ENCODE measurements at regions not wholly inside any gene's neighbourhood (a gene's known extent, or its start where the extent isn't known, plus 50 kb on each side); places are given as distances from the start of the nearest gene placed in this dataset.

DNA sequence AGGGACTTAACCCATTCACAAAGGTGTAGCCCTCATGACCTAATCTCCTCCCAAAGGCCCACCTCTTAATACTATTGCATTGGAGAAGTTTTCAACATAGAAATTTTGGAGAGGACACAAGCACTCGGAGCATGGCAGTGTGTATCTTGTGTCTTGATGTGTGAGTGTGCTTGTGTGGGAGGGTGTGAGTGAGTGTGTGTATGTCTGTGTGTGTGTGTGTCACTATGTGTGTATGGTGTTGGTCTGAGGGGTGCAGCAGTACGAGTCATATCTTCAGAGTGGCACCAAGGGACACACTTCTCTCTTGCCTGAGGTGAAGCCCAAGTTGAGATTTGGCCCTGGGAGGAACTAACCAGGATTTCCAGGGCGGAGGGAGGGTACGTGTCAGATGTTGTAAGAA lies 73.7 kb downstream of the NAV1 start:
- DNase-seq = no peak

- DNase-seq = no peak
Observed at GRCh38 chr1:201614262-201615015, 75.5 kb downstream of the NAV1 start.

- no peak for DNase-seq
Observed at GRCh38 chr1:201617157-201617556, 78.2 kb downstream of the NAV1 start.

- no peak for DNase-seq
Observed at GRCh38 chr1:201618389-201618788, 79.5 kb downstream of the NAV1 start.

DNA sequence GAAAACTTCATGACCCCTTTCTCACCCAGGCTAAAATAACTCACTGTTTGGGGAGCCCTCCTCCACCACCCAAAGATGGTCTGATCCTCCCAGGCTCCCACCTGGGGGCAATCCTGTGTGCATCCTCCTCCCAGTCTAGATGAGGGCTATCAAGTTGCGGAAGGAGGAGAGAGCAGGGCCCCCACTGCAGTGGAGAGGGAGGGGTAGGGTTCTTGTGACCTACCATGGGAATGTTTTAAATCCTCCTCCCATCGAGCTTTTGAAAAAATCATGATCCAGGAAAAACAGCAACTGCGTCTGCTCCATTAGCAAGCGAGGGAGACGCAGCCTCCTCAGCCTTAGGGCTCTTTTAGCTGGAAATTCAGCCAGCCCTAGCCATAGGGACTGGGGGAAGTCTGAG lies 80.0 kb downstream of the NAV1 start:
- no peak for DNase-seq

DNA sequence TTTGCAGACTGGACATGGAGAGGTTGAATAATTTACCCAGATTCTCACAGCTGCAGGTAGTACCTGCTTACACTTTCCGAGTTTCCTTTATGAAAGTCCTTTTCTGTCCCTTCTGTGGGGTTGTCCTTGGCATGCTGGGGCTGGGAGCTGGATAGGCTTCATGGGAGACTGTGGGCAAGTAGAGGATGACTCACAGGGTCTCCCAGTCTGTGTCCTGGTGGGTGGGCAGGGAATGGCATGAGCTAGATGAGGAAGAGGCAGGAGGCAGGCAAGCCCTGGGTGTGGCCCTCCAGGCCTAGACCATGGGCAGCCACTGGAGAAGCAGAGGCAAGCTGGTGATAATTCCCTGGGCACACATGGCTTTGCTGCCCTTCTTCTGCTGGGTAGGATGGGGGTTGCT lies 80.6 kb downstream of the NAV1 start:
- no peak for DNase-seq

GRCh38 chr1:201622353-201622752 lies 83.4 kb downstream of the NAV1 start:
- DNase-seq = no peak

GRCh38 chr1:201622824-201623223 lies 83.9 kb downstream of the NAV1 start:
- DNase-seq = no peak

GRCh38 chr1:201624741-201625225 lies 85.9 kb downstream of the NAV1 start:
- no peak for DNase-seq

DNA sequence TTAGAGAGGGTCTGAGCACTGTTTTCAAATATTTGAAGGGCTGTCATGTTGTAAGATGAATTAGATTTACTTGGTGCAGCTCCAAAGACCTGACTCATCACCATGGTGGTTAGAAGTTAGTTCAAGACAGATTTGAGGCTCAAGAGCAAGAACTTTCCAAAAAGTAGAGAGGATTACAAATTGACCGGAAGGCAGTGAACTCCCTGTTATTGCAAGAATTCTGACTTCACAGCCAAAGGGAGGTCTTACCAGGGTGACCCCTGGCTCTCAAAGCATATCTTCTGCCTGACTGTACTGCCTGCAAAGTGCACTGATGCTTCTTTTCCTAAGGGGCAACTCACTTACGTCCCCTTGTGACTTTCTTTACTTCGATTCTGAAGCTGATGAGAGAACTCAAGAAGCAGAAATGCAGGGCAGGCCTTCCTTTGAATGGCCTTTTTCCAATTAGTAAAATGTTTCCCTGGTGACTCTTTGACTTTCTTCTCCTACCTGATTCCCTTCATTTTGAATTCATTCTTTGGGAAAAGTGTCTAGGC lies 86.4 kb downstream of the NAV1 start:
- DNase-seq = no peak

DNA sequence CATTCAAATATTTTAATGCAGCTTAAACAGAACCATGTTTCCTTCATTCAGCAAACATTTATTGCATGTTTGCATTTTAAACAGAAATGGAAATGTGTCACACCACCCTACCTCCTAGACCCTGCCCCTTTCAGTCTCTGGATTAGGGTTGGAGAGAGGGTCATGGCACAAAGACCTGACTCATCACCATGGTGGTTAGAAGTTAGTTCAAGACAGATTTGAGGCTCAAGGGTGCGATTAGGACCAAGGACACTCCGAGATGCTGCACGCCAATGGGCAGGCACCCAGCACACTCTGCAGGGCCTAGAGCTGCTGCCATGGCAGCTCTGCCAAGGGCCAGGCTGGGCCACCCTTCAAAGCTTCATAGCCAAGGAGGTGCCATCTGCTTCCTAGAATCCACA lies 86.9 kb downstream of the NAV1 start:
- no peak for DNase-seq

GRCh38 chr1:201626629-201627275 lies 87.8 kb downstream of the NAV1 start:
- no peak for DNase-seq

GRCh38 chr1:201628490-201628889 lies 89.6 kb downstream of the NAV1 start:
- no peak for DNase-seq

GRCh38 chr1:201630582-201630981 lies 91.7 kb downstream of the NAV1 start:
- DNase-seq = no peak

DNA sequence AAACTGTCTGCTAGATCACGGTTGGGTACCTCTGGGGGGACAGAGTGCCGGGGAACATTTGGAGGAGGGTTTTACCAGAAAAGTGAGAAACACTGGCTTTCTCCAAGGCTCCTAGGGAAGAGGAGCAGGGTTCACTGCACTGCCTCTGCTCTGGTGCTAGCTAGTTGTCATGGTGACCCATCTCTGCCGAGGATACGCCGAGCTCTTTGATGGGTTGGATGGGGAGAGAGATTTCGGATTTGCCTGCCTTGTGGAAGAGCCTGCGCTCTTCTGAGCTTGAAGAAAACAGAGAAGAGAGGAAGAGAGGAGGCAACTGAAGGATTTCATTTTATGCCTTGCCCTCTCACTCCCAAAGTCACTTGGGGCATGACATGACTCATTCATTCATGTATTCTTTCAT lies 92.1 kb downstream of the NAV1 start:
- DNase-seq = no peak

- DNase-seq = no peak
Observed at GRCh38 chr1:201632364-201632952, 93.5 kb downstream of the NAV1 start.

DNA sequence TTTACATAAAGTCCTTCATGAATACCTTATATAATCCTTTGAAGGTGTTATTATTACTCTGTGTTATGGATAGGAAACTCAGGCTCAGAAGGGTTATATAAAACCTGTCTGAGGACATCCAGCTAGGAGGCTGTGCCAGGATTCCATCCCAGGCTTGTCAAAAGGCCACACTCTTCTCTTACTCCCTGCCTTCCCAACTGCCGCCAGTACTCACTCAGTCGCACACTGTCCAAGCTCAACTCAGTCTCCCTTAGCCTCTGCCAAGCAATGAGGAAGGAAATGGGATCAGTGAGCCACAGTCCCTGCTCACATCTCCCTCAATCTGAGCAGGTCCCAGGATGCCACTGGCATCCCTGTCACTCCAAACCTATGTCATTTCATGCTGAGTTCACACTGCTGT lies 94.4 kb downstream of the NAV1 start:
- DNase-seq = no peak

GRCh38 chr1:201633811-201634210 lies 94.9 kb downstream of the NAV1 start:
- DNase-seq = no peak

GRCh38 chr1:201634261-201634660 lies 95.3 kb downstream of the NAV1 start:
- no peak for DNase-seq

DNA sequence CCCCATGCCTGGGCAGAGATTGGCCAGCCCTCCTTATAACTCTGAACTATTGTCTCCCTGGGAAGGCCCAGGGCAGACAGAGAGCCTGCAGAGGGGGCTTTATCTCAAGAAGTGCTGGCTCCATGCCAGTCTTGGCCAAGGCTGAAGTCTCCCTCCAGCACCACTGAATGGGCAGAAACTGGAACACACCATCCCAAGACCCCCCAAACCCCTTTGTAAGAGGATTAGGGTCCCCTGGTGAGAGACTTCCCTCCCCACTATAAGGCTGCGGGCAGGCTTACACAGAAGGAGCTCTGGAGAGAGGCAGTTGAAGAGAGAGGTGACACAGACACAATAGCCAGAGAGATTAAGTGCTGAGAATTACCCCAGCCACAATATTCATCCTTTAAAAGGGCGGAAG lies 97.2 kb downstream of the NAV1 start:
- no peak for DNase-seq

- DNase-seq = no peak
Observed at GRCh38 chr1:201636510-201636971, 97.6 kb downstream of the NAV1 start.

DNA sequence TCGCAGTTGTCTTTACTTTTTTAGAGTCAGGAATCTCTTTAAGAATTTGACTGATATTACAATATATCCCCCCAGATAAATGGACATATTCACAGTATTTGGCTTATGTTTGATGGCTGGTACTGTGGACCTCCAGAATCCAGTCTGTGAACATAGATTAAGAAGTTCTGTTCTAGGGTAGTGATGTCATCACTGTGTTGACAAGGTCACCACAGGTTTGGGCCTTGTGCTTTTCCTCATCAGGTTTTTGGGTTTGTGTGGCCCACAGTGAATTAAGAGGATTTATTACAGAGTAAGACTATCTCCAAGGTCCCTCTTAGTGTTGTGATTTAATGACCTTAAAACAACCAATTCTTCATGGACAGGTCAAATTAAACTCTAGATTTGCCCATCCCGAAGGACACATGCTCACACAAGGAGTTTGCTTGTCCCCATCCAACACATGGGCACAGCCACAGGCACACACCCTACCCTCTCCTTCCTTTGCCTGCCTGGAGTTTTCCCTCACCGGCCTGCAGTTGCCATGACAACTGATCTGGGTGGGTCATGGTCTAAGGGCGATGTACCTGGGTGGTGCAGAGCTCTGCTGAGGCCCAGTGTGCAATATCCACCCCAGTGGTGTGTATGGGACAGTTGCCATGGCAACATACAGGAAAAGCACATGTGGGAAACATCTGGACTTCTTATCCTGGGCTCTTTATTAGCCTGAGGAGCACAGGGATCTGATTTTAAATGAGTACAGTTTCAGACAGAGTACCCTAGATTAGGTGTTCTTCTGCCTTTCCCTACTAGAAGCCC lies 98.6 kb downstream of the NAV1 start:
- no peak for DNase-seq

GRCh38 chr1:201639391-201639790 lies 100.5 kb downstream of the NAV1 start:
- DNase-seq = no peak
